HepG2 (cell line): ENCODE measurements at regions not wholly inside any gene's neighbourhood (a gene's known extent, or its start where the extent isn't known, plus 50 kb on each side); places are given as distances from the start of the nearest gene placed in this dataset.

Source experiments
- ATAC-seq: fragments of 200-7000 bp; cut with Tn5 transposase; 3 replicates; pipeline ENCODE4 v1.9.1; 2020; ENCODE audit warnings: mild to moderate bottlenecking, moderate library complexity
- BruUV-seq: library from RNA; stranded (reverse); fragments of 400-500 nt; replicated peaks from 2 replicates; lab custom pipeline; 2021; lab: Mats Ljungman, UMichigan
- CTCF ChIA-PET: fragments of 300-600 bp; formaldehyde crosslinking; extraction: SDS; loops from one replicate; lab custom pipeline; 2021; ENCODE audit warnings: low total read pairs, inconsistent platforms, low intra/inter-chr PET ratio; lab: Yijun Ruan, JAX
- POLR2A ChIA-PET: fragments of 350-600 bp; sonication (Branson Sonifier 250); formaldehyde crosslinking; loops from one replicate; lab custom pipeline; 2020; ENCODE audit warnings: antibody characterized with exemption, inconsistent platforms; lab: Yijun Ruan, JAX
- DNase-seq: peaks from one replicate; pipeline ENCODE4 v3.0.0-alpha.2; 2015; ENCODE audit warnings: low spot score
- FAIRE-seq: peaks from 3 replicates; lab custom pipeline; 2011; peaks lifted over from hg19 to GRCh38; lab: Jason Lieb, UNC
- H2AFZ ChIP-seq: one replicate; pipeline ENCODE4 v1.6.1; 2011; ENCODE audit warnings: low read length, inconsistent platforms
- H3K27ac ChIP-seq: fragments of 300-600 bp; 3 replicates; pipeline ENCODE4 v1.8.0; 2011; ENCODE audit warnings: mixed run types, mild to moderate bottlenecking, mixed read lengths, low read length, inconsistent platforms; ENCODE audit not compliant: insufficient read depth; ENCODE audit errors: extremely low read length
- H3K27me3 ChIP-seq, 2 experiments: fragments of 200-600 bp in 1 of 2; 2 replicates in 1 of 2; 3 replicates in 1 of 2; pipeline versions ENCODE4 v1.6.0 to v1.8.0; 2011; ENCODE audit warnings: low read length in 2 of 2, mild to moderate bottlenecking in 2 of 2, moderate library complexity in 2 of 2, inconsistent platforms in 1 of 2; ENCODE audit not compliant: insufficient read depth in 2 of 2, control insufficient read depth in 1 of 2
- H3K36me3 ChIP-seq, 2 experiments: fragments of 200-600 bp in 1 of 2; replicated peaks in 1 of 2; 2 replicates in 1 of 2; 3 replicates in 1 of 2; pipeline versions ENCODE4 v1.5.1 to v1.8.0; 2011; ENCODE audit warnings: low read length in 2 of 2, inconsistent platforms in 1 of 2; ENCODE audit not compliant: insufficient read depth in 2 of 2, control insufficient read depth in 1 of 2
- H3K4me1 ChIP-seq: 2 replicates; pipeline ENCODE4 v1.5.1; 2012; ENCODE audit warnings: low read length, inconsistent platforms; ENCODE audit not compliant: insufficient read depth
- H3K4me2 ChIP-seq: 2 replicates; pipeline ENCODE4 v1.6.0; 2011; ENCODE audit warnings: low read depth, low read length, inconsistent platforms
- H3K4me3 ChIP-seq, 3 experiments: fragments of 200-600 bp in 1 of 3; sonication (generic), shearing (Covaris generic) in 1 of 3; replicated peaks in 1 of 3; 2 replicates each; pipeline ENCODE4 v1.5.1; 2011 to 2016; ENCODE audit warnings: low read length in 3 of 3, inconsistent platforms in 2 of 3, low read depth in 2 of 3, mild to moderate bottlenecking in 2 of 3, control low read depth in 1 of 3, mixed read lengths in 1 of 3; ENCODE audit not compliant: insufficient read depth in 1 of 3
- H3K79me2 ChIP-seq: one replicate; pipeline ENCODE4 v1.6.1; 2011; ENCODE audit warnings: low read length, inconsistent platforms; ENCODE audit not compliant: insufficient read depth
- H3K9ac ChIP-seq: 2 replicates; pipeline ENCODE4 v1.6.0; 2011; ENCODE audit warnings: mild to moderate bottlenecking, low read depth, low read length, inconsistent platforms; ENCODE audit not compliant: insufficient read depth
- H3K9me3 ChIP-seq: 2 replicates; pipeline ENCODE4 v1.5.1; 2012; ENCODE audit warnings: mild to moderate bottlenecking, low read length
- H4K20me1 ChIP-seq: 2 replicates; pipeline ENCODE4 v1.6.0; 2011; ENCODE audit warnings: inconsistent platforms, mild to moderate bottlenecking, low read length, moderate library complexity; ENCODE audit not compliant: insufficient read depth
- IKZF4 ChIP-seq: sonication (generic); formaldehyde crosslinking; IDR thresholded peaks from 2 replicates; pipeline ENCODE4 v1.5.1; 2020; ENCODE audit warnings: borderline replicate concordance, mild to moderate bottlenecking, low read depth, missing genetic modification reagents; ENCODE audit errors: not compliant biosample characterization
- KDM5B ChIP-seq: sonication (generic); formaldehyde crosslinking; IDR thresholded peaks from 2 replicates; pipeline ENCODE4 v1.4.0; 2020; ENCODE audit warnings: missing genetic modification reagents, mild to moderate bottlenecking, borderline replicate concordance
- SATB2 ChIP-seq: sonication (generic); formaldehyde crosslinking; IDR thresholded peaks from 2 replicates; pipeline ENCODE4 v1.5.0; 2020; ENCODE audit warnings: missing genetic modification reagents
- SP4 ChIP-seq: sonication (generic); formaldehyde crosslinking; IDR thresholded peaks from 2 replicates; pipeline ENCODE4 v1.8.1; 2023; ENCODE audit warnings: mild to moderate bottlenecking, missing genetic modification reagents
- ZFP41 ChIP-seq: sonication (generic); formaldehyde crosslinking; IDR thresholded peaks from 2 replicates; pipeline ENCODE4 v1.4.0; 2020; ENCODE audit warnings: mild to moderate bottlenecking, missing genetic modification reagents, borderline replicate concordance
- ZMYM2 ChIP-seq: sonication (generic); formaldehyde crosslinking; IDR thresholded peaks from 2 replicates; pipeline ENCODE4 v1.8.0; 2022; ENCODE audit warnings: mild to moderate bottlenecking, missing genetic modification reagents
- ZNF121 ChIP-seq: sonication (generic); formaldehyde crosslinking; IDR thresholded peaks from 2 replicates; pipeline ENCODE4 v1.5.0; 2020; ENCODE audit warnings: mild to moderate bottlenecking, missing genetic modification reagents
- WGBS: methylation state at CpG from one replicate; pipeline ENCODE4 v1.1.6; 2017; ENCODE audit warnings: low lambda C conversion rate; 5-methylcytosine and 5-hydroxymethylcytosine counted together
- in situ Hi-C: cut with HindIII; loops from 2 replicates; pipeline ENCODE4 v1.10.0; 2017; ENCODE audit warnings: low pct_unique_long_range_greater_than_20kb; ENCODE audit not compliant: extremely low pct_ligation_motif_present
- intact Hi-C: fragments of 100-400 bp; cut with micrococcal nuclease; formaldehyde crosslinking; loops from one replicate; pipeline ENCODE4 v1.10.0; 2022; ENCODE audit not compliant: unreplicated experiment
- small RNA-seq, 3 experiments: library from RNA; depleted of rRNA; stranded (forward); fragments of <200 nt; gene quantifications; one replicate each; pipeline ENCODE3, GENCODE V24; 2012; ENCODE audit warnings: low read depth in 2 of 3, low replicate concordance in 1 of 3; ENCODE audit not compliant: insufficient read length in 3 of 3, insufficient read depth in 2 of 3
- TF ChIP-seq, protein P1 (sequence below): fragments of 450-650 bp; IDR thresholded peaks from 2 replicates; pipeline ENCODE4 v1.6.1; 2017; ENCODE audit warnings: mild to moderate bottlenecking
- TF ChIP-seq, protein P2 (sequence below): sonication (generic); formaldehyde crosslinking; IDR thresholded peaks from 2 replicates; pipeline ENCODE4 v1.4.0; 2020; ENCODE audit warnings: low read depth, mild to moderate bottlenecking, missing genetic modification reagents

DNA sequence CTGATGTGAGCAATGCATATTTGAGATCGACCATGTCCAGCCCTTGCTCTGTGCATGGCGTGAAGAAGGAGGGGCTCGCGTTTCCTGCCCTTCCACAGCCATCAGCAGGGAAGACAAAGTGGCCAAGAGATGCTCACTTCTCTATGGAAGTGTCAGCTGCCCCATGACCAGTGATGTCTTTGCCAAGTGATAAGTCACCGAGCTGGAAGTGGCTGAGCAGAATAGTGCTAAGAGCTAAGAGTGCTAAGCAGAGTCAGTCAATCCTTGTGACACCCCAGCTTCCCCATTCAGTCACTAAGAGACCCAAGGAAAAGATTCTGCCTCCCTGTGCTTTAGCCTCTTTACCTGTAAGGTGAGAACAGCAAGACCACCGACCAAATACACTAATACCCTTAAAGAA lies 50.5 kb upstream of the CEP83 start:
- FAIRE-seq: no peak

More for the DNA sequence above, 50.5 kb upstream of the CEP83 start:
- no peak overlapping the region for H3K4me2 ChIP-seq
- ChIA-PET CTCF (no interaction called here), POLR2A (no interaction called here)
- H3K9ac ChIP-seq: no peak overlapping the region
- H3K4me3 ChIP-seq: no peak overlapping the region
- no peak overlapping the region for H3K27ac ChIP-seq
- no peaks in the 10 kb centered on the region for H3K4me1 ChIP-seq
- no peaks in the 10 kb centered on the region for H3K79me2 ChIP-seq
- no peak overlapping the region for H2AFZ ChIP-seq
- no peaks in the 10 kb centered on the region for H3K36me3 ChIP-seq
- ATAC-seq (no peak), DNase-seq (no peak)
- H3K9me3 ChIP-seq: no peaks in the 10 kb centered on the region
- in situ Hi-C loops (no loop called here), intact Hi-C loops (no loop called here)
- no peaks in the 10 kb centered on the region for H4K20me1 ChIP-seq
- BruUV-seq: no TSS peak
- no peaks in the 10 kb centered on the region for H3K27me3 ChIP-seq
- TF ChIP-seq ZNF121 (CRISPR knock-in tag) (no peak), SATB2 (CRISPR knock-in tag) (no peak), ZFP41 (no peak), ZMYM2 (CRISPR knock-in tag) (no peak), KDM5B (CRISPR knock-in tag) (no peak), IKZF4 (CRISPR knock-in tag) (no peak), SP4 (CRISPR knock-in tag) (no peak)
- TF ChIP-seq, protein P1, sequence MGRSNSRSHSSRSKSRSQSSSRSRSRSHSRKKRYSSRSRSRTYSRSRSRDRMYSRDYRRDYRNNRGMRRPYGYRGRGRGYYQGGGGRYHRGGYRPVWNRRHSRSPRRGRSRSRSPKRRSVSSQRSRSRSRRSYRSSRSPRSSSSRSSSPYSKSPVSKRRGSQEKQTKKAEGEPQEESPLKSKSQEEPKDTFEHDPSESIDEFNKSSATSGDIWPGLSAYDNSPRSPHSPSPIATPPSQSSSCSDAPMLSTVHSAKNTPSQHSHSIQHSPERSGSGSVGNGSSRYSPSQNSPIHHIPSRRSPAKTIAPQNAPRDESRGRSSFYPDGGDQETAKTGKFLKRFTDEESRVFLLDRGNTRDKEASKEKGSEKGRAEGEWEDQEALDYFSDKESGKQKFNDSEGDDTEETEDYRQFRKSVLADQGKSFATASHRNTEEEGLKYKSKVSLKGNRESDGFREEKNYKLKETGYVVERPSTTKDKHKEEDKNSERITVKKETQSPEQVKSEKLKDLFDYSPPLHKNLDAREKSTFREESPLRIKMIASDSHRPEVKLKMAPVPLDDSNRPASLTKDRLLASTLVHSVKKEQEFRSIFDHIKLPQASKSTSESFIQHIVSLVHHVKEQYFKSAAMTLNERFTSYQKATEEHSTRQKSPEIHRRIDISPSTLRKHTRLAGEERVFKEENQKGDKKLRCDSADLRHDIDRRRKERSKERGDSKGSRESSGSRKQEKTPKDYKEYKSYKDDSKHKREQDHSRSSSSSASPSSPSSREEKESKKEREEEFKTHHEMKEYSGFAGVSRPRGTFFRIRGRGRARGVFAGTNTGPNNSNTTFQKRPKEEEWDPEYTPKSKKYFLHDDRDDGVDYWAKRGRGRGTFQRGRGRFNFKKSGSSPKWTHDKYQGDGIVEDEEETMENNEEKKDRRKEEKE: no peak
- TF ChIP-seq, protein P2, sequence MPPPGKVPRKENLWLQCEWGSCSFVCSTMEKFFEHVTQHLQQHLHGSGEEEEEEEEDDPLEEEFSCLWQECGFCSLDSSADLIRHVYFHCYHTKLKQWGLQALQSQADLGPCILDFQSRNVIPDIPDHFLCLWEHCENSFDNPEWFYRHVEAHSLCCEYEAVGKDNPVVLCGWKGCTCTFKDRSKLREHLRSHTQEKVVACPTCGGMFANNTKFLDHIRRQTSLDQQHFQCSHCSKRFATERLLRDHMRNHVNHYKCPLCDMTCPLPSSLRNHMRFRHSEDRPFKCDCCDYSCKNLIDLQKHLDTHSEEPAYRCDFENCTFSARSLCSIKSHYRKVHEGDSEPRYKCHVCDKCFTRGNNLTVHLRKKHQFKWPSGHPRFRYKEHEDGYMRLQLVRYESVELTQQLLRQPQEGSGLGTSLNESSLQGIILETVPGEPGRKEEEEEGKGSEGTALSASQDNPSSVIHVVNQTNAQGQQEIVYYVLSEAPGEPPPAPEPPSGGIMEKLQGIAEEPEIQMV (CRISPR knock-in tag): no peak
- WGBS: 2% methylated on average over 6 of the region's 6 CpGs

Small RNA genes lying in the stretch of these regions (small RNA-seq; reads per million reads assigned to genes)
- gene RN7SL483P: 0 reads per million in 3 experiments
